PFSK-1 (cell line): ENCODE measurements at regions not wholly inside any gene's neighbourhood (a gene's known extent, or its start where the extent isn't known, plus 50 kb on each side); places are given as distances from the start of the nearest gene placed in this dataset.

Source experiments
- FOXP2 ChIP-seq: optimal IDR thresholded peaks from 2 replicates; pipeline ENCODE3; 2011; ENCODE audit warnings: borderline replicate concordance, control low read depth, inconsistent platforms; ENCODE audit not compliant: insufficient read depth; ENCODE audit errors: extremely low read length, extremely low read depth
- POLR2AphosphoS5 ChIP-seq: IDR thresholded peaks from 2 replicates; pipeline ENCODE4 v1.6.1; 2012; ENCODE audit warnings: low read depth, mild to moderate bottlenecking, control low read depth, low read length, moderate library complexity
- SIN3A ChIP-seq: IDR thresholded peaks from 2 replicates; pipeline ENCODE4 v1.6.1; 2012; ENCODE audit warnings: mild to moderate bottlenecking, low read length, moderate library complexity, borderline replicate concordance; ENCODE audit not compliant: insufficient read depth
- TAF1 ChIP-seq: IDR thresholded peaks from 2 replicates; pipeline ENCODE4 v1.6.1; 2012; ENCODE audit warnings: low read length, control low read depth, borderline replicate concordance; ENCODE audit not compliant: insufficient read depth
- TF ChIP-seq, protein P1 (sequence below), 2 experiments: IDR thresholded peaks; 2 replicates each; pipeline versions ENCODE4 v1.6.1 to v1.8.0; 2011 to 2012; ENCODE audit warnings: low read depth in 2 of 2, low read length in 2 of 2, control low read depth in 1 of 2, inconsistent platforms in 1 of 2, mild to moderate bottlenecking in 1 of 2, moderate library complexity in 1 of 2; ENCODE audit not compliant: insufficient read depth in 1 of 2

GRCh38 chr5:2224689-2225088 is 342.0 kb upstream of the IRX4 start:
- TF ChIP-seq SIN3A (no peak), TAF1 (no peak), POLR2AphosphoS5 (no peak), FOXP2 (no peak)
- TF ChIP-seq, protein P1, sequence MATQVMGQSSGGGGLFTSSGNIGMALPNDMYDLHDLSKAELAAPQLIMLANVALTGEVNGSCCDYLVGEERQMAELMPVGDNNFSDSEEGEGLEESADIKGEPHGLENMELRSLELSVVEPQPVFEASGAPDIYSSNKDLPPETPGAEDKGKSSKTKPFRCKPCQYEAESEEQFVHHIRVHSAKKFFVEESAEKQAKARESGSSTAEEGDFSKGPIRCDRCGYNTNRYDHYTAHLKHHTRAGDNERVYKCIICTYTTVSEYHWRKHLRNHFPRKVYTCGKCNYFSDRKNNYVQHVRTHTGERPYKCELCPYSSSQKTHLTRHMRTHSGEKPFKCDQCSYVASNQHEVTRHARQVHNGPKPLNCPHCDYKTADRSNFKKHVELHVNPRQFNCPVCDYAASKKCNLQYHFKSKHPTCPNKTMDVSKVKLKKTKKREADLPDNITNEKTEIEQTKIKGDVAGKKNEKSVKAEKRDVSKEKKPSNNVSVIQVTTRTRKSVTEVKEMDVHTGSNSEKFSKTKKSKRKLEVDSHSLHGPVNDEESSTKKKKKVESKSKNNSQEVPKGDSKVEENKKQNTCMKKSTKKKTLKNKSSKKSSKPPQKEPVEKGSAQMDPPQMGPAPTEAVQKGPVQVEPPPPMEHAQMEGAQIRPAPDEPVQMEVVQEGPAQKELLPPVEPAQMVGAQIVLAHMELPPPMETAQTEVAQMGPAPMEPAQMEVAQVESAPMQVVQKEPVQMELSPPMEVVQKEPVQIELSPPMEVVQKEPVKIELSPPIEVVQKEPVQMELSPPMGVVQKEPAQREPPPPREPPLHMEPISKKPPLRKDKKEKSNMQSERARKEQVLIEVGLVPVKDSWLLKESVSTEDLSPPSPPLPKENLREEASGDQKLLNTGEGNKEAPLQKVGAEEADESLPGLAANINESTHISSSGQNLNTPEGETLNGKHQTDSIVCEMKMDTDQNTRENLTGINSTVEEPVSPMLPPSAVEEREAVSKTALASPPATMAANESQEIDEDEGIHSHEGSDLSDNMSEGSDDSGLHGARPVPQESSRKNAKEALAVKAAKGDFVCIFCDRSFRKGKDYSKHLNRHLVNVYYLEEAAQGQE (IDR thresholded peaks at IDR 0.05; ENCODE audit: insufficient read depth in 1 of 2, low read depth in 2 of 2, low read length in 2 of 2), result no peak

- TF ChIP-seq, protein P1 (IDR thresholded peaks at IDR 0.05; ENCODE audit: insufficient read depth in 1 of 2, low read depth in 2 of 2, low read length in 2 of 2), result no peak
- TF ChIP-seq FOXP2 (no peak), TAF1 (no peak), SIN3A (no peak), POLR2AphosphoS5 (no peak)
These were observed 340.6 kb upstream of the IRX4 start for GRCh38 chr5:2223303-2223702.

DNA sequence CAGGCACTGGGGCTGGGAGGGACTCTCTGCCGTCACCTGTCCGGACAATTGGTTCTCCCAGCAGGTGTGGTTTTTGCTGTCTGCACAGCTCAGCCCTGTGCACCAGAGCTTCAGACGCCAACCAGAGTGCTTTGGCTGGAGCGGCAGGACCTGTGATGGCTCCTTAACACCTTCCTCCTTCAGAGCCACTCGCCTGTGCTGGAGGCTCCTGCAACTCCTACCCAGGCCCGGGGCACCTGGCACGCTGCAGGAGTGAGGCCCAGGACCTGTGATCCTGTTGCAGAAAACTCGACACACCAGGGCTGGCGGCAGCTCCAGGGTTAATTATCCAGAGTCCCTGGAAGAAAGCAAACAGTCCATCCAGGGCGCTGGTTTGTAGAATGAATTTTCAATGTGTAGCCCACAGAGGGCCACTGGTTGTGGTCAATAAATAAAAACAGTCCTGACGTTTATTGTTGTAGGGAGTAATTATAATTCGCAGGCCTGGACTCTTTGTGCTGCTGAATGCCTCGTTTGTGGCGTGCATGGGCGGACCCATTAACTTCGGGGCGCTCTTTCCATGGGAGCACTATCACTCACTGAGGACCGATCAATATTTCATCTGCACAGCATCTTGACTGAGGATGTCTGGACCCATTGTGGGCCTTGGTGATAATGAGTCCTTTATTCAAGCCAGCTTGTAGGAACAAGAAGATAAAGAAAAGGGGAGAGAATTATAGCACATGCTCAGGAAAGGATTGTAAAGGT is 339.7 kb upstream of the IRX4 start:
- TF ChIP-seq FOXP2, result no peak
- no peak for TF ChIP-seq POLR2AphosphoS5
- no peak for TF ChIP-seq TAF1
- TF ChIP-seq SIN3A, result no peak
- TF ChIP-seq, protein P1 (IDR thresholded peaks at IDR 0.05; ENCODE audit: insufficient read depth in 1 of 2, low read depth in 2 of 2, low read length in 2 of 2), result no peak

DNA sequence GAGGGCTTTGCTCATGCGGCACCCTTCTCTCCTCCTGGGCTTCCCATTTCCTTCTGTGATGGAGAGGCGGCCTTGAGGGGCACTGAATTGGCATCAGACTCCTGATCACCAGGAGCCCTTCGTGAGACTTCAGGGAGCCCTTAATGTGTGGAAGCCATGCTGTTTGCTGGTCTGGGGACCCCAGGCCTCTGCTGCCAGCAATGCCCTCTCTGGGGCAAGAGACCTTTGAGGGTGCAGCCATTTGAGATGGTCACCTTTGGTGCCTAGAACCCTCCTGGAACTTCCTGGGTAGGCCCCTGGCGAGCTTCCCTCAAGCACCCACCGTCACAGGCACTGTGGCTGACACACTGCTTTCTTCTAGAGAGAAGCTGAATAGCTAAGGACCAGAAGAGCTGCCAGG is 338.7 kb upstream of the IRX4 start:
- TF ChIP-seq POLR2AphosphoS5, result no peak
- TF ChIP-seq FOXP2, result no peak
- TF ChIP-seq TAF1, result no peak
- TF ChIP-seq, protein P1 (IDR thresholded peaks at IDR 0.05; ENCODE audit: insufficient read depth in 1 of 2, low read depth in 2 of 2, low read length in 2 of 2), result no peak
- no peak for TF ChIP-seq SIN3A

GRCh38 chr5:2220741-2221140 is 338.0 kb upstream of the IRX4 start:
- no peak for TF ChIP-seq POLR2AphosphoS5
- TF ChIP-seq, protein P1 (IDR thresholded peaks at IDR 0.05; ENCODE audit: insufficient read depth in 1 of 2, low read depth in 2 of 2, low read length in 2 of 2), result no peak
